ENCODE measurements at regions not wholly inside any gene's neighbourhood (a gene's known extent, or its start where the extent isn't known, plus 50 kb on each side); places are given as distances from the start of the nearest gene placed in this dataset.
"Not testable (repeated sequence)": the region's sequence is repeated elsewhere in the genome, so short reads cannot be mapped to it uniquely, and the experiment has no call there.

DNA sequence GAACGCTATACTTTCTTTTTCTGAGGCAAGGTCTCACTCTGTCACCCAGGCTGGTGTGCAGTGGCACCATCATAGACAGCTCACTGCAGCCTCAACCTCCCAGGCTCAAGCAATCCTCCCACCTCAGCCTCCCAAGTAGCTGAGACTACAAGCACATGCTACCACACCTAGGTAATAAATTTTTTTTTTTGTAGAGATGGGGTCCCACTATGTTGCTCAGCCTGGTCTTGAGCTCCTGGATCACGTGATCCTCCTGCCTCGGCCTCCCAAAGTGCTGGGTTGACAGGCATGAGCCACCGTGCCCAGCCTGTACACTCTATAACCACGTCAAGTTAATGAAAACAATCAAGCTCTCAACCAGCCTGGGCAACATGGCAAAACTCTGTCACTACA is 127.1 kb upstream of the VOPP1 start:
- DNase-seq = not testable (repeated sequence)

DNA sequence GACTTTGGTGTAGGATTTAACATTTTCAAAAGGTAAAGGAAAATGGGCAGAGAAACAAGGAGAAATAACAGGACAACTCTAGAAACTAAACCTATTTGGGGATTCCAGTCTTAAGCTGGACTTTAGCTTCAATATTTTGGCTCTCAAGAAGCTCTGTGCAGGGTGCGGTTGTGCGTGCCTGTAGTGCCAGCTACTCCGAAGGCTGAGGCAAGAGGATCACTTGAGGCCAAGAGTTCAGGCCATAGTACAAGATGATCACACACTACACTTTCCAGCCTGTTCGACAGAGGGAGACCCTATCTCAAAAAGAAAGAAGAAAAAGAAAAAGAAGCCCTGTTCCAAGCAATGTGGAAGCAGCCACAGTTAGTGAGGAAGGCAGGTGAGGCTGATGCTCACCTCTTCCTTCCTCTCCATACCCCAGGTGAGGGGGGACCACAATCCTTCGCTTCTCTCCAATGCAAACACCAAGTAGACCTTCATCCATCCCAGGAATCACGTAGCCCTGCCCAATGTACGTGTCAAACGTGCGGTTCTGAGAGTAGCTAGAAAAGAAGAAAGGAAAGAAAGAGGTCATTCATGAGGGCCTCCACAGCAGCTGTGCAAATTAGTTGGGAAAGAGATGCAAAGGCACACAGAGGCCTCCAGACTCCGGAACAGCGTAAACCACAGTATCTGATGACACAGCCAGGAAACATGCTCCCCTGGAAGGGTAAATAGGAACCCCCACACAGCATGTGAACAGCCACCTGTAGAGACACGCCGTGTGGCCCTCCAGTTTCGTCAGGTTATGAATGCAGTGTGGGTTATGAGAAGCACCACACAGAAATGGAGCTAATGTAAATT is 126.5 kb upstream of the VOPP1 start:
- not testable (repeated sequence) for DNase-seq

DNA sequence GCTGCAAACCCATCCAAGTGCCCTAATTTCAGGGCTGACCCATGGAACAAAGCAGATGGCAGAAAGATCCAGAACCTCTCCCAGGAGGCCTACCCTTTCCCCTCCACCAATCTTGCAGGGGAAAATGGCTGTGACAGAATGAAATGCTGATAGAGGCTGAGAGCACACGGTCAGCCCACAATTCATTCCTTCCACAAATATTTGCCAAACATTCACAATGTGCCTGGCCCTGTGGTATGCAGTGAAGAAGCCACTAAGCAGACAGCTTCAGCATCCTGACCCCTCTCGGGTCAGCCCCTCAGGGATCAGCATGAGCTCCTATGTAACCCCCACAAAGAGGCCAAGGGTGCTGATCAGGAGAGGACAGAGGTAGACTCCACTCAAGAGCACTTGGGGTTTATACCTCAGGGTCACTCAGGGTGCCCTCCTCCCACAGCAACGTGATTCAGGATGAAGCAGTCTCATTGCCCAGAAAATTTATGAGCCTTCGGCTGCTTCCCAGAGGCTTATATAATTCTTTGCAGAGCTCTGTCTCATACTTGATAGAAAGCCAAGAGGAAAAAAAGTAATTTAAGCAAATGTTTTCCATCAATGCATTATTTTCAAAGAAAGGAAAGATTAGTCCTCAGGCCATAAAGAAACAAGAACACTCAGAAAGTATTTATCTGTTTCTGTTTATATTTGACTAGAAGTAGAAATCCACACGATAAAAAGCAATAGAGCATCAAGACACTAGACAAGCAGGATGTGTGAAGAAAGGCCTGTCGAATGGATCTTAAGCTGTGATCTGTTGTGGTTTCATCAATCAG is 123.8 kb upstream of the VOPP1 start:
- not testable (repeated sequence) for DNase-seq

DNA sequence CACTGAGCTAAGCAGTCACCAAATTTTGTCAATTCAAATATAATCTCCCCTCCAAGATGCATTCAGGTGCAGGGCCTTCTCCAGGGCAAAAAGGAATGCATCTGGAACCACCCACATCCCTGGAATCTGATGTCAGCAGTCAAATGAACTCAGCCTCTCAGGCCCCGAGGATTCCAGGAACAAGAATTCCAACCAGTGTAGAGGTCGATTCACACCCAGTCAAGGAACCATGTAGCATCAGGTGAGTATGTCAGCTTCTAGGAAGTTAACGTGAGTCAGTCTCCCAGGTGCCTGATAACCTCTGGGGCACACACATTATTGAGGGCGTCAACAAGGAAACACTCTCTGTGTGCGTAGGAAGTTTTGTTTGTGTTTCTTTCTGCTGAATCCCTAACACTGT is 122.2 kb upstream of the VOPP1 start:
- not testable (repeated sequence) for DNase-seq

GRCh38 chr7:55688684-55689681 is 116.7 kb upstream of the VOPP1 start:
- not testable (repeated sequence) for DNase-seq

DNA sequence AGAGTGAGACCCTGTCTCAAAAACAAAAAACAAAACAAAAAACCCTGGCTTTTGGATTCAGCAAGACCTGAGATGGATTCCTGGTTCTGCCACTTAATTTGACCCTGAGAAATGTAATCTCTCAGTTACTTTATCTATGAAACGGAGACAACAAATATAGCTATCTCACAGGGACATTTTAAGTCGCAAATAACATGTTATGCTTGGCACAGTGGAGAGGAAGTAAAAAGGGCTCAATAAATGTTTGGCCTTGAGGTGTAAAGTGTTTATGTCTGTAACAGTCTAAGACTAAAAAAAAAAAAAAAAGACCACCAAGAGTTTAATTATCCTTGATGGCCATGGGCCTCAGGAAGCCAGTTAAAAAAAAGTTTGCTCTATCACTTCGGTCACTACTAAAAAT is 116.0 kb upstream of the VOPP1 start:
- DNase-seq = not testable (repeated sequence)

DNA sequence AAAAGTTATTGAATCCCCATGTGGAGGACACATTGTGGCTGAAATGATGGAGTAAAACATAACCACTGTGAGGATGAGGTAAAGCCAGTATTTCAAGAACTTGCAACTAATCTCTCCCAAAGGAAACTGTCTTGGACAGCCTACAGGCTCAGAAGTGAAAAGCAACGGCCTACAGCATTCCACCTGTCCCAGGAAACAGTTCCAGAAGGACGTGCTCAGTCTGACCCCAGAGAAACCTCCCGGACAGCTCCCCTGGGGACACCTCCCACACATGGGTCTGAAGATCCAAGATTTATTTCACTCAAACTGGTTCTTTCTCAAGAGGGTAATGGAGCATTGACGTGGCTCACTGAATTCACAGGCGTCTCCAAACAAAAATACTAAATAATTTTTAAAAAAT is 115.0 kb upstream of the VOPP1 start:
- DNase-seq = not testable (repeated sequence)

DNA sequence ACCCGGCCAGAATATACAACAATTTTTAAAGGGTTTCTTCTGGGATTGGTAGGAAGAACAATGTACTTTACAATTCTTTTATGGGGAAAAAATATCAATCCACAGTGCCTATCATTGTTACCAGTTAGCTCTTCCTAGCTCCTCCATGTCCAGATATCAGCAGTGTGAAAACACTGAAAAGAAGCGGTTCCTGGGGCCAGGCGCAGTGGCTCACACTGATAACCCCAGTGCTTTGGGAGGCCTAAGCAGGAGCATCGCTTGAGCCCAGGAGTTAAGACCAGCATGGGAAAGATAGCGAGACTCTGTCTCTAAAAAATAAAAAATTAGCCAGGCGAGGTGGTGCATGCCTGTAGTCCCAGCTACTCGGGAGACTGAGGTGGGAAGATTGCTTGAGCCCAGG is 114.5 kb upstream of the VOPP1 start:
- DNase-seq = not testable (repeated sequence)

GRCh38 chr7:55683501-55683900 is 111.2 kb upstream of the VOPP1 start:
- DNase-seq = not testable (repeated sequence)

GRCh38 chr7:55675589-55675988 is 103.3 kb upstream of the VOPP1 start:
- DNase-seq = not testable (repeated sequence)

GRCh38 chr7:55673525-55673924 is 101.2 kb upstream of the VOPP1 start:
- not testable (repeated sequence) for DNase-seq

GRCh38 chr7:55672084-55672483 is 99.8 kb upstream of the VOPP1 start:
- not testable (repeated sequence) for DNase-seq

- DNase-seq = no peak
Measured at GRCh38 chr7:55657654-55658053, 85.4 kb upstream of the VOPP1 start.

DNA sequence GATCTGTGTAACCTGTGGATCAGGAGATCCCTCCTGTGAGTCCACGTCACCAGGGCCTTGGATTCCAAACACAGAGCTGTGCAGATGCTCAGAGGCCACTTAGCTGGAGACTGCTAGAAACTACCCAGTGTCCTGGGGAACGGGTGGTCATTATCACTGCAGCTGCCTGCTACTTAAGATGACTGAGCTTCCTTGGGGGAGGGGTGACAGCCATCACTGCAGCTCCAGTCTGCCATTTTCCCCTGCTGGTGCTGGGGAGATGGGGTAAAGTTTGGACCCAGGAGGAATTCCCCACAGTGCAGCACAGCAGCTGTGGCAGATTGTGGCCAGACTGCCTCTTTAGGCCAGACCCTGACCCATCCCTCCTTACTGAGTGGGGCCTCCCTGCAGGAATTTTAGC is 78.8 kb upstream of the VOPP1 start:
- no peak for DNase-seq

DNA sequence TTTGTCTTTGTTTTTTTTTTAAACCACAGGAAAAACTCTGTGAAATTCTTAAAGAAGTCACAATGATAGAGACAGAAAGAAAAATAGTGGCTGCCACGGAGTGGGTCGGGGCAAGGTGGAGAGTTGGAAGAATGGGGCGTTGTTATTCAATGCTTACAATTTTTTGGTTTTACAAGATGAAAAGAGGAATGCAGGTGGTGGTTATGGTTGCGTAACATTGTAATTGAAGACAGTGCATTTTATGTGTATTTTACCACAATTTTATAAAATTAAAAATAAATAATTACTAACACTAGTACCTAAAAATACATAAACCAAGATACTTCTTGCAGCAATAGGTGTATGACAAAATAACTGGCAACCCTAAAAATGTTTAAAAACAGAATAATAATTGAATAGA is 76.9 kb upstream of the VOPP1 start:
- DNase-seq = no peak

DNA sequence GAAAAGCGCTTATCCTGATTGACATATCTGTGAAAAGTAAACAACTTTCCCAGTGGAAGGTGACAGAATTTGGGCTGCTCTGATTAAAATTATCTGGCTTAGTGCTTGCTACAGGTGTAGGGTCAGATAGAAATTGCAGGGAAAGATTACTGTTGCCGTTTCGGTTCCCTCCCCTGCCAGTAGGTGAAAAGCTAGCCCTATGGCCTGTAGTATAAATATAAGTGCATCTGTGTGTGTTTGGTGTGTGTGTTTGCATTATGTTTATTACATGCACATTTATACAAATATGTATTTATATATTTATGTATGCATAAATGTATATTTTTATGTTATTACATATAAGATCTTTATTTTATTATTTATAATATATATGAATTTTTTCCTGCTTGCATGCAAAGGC is 72.3 kb upstream of the VOPP1 start:
- no peak for DNase-seq

DNA sequence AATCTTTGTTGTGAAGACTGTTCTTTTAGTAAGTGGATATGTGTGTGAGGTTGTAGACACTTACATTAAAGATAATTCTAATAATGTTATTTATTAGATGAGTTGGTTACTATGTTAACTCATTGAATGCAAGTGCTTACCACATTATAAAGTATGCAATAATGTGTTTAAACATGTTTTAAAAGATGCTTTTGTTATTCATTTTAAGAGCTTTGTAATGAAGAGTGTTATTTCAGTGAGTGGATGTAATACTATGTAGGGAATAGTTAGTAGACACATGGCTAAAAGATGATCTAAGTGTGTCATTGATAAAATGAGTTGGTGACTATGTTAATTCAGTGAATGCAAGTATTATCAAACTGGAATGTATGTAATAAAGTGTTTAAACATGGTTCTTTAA is 70.0 kb upstream of the VOPP1 start:
- no peak for DNase-seq

DNA sequence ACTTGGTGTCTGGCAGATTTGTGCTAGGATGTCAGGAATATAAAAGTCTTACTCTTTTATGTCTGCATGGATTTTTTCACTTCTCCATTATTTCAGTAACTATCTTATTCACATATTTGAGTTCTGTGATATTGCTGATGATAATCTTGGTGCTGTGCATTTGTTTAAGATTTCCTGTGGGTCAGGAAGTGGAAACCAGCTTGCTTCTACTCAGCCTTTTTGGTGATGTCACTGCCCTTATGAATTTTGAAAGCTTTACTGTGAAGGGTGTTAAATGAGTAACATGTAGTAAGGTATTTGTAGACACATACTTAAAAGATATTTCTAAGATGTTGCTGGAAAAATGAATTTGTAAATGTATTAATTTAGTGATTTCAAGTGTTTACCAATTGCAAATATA is 69.5 kb upstream of the VOPP1 start:
- DNase-seq = peak; percentile 22

GRCh38 chr7:55641273-55641691 is 69.0 kb upstream of the VOPP1 start:
- DNase-seq = peak; percentile 67

DNA sequence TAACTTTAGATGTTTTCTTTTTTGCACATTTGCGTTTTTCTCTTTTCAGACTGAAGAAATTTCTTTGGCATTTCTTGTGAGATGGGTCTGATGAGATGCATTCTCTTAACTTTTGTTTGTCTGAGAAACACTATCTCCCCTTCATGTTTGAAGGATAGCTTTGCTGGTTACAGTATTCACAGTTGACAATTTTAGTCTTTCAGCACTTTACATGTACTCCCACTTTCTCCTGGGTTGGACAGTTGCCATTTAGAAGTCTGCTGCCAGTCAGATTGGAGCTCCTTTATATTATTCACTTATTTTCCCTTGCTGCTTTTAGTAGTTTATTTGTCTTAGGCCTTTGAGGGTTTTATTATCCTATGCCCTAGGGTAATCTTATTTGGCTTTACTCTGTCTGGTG is 67.3 kb upstream of the VOPP1 start:
- DNase-seq = no peak

DNA sequence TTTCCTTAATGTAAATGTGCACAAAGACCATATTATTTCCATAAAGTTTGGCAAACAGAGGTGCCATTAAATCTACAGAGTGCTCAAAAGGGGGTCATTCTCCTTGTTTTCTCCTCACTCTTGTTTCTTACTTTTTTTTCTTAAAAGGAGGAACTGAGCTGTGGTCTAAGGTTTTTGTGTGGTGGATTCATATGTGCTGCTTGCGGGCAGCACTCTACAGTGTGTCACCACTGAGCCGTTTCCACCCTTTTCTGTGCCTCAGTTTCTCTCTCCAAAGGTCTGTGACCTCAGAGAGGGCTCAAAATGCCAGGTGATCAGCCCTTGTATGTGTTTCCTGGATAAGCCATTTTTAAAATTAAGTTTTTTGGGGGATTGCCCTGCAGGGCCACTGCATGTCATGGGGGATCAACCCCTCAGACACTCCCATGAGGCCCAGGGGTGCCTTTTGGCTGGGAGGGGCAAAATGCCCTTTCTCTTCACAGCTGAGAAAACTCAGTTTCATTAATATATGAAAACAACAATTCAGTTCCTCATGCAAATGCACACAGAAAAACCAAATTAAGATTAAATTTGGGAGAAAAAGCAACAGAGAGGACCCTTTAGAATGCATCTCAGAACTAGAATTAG is 56.9 kb upstream of the VOPP1 start:
- no peak for DNase-seq

DNA sequence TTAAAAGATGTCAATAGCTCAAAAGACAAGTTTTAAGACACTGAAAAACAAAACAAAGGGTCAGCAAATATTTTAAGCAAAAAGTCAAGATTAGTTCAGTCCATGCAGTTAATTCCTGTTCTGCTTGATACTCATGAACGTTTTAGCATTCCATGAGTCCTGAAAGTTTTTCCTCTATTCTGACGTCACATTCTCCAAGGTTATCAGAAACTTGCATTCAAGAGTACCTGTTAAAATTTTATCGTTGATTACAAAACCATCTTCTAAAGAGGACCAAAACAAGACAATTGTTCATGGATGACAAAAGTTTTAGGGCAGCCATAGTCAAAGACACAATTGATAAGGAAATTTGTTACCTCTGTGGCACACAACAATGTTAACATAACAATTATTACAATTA is 52.5 kb upstream of the VOPP1 start:
- no peak for DNase-seq
